ENCODE measurements at regions not wholly inside any gene's neighbourhood (a gene's known extent, or its start where the extent isn't known, plus 50 kb on each side); places are given as distances from the start of the nearest gene placed in this dataset.

- no peaks in the 10 kb centered on the region for H4K20me1 ChIP-seq (replicated peaks; ENCODE audit: control insufficient read depth, insufficient read depth, low read length)
- no peak for DNase-seq (ENCODE audit: extremely low read depth in 1 of 4, low spot score in 3 of 4)
- H3K36me3 ChIP-seq (ENCODE audit: control insufficient read depth, insufficient read depth, low read length): no peaks in the 10 kb centered on the region
- POLR2A ChIA-PET: no interaction called here
- CTCF ChIA-PET (ENCODE audit: low intra/inter-chr PET ratio): no interaction called here
- intact Hi-C loops (cut with micrococcal nuclease) (no loop called here), in situ Hi-C loops (cut with MboI) (no loop called here)
- H3K9ac ChIP-seq (ENCODE audit: insufficient read depth in 1 of 2, low read depth in 2 of 2, low read length in 2 of 2): no peak overlapping the region
- no peak for FAIRE-seq
- no peak overlapping the region for H2AFZ ChIP-seq (ENCODE audit: low read depth, low read length)
- no peaks in the 10 kb centered on the region for H3K27me3 ChIP-seq (ENCODE audit: control insufficient read depth in 2 of 2, insufficient read depth in 2 of 2, low read length in 2 of 2)
- no TSS peak for BruUV-seq (replicated peaks)
- H3K9me3 ChIP-seq (replicated peaks; ENCODE audit: control insufficient read depth, insufficient read depth, low read depth, low read length): no peaks in the 10 kb centered on the region
- no peak overlapping the region for H3K4me3 ChIP-seq
- WGBS (ENCODE audit: insufficient coverage, low coverage, missing lambda C conversion rate): 3% methylated on average over 3 of the region's 3 CpGs
- TF ChIP-seq HES1 (IDR thresholded peaks at IDR 0.05; ENCODE audit: low read depth) (no peak), ZBTB34 (CRISPR knock-in tag; IDR thresholded peaks at IDR 0.05) (no peak), RNF2 (IDR thresholded peaks at IDR 0.05) (no peak), ZEB2 (IDR thresholded peaks at IDR 0.05) (no peak), PCBP2 (IDR thresholded peaks at IDR 0.05; ENCODE audit: low read depth, low read length, poor library complexity, severe bottlenecking) (no peak), NFRKB (IDR thresholded peaks at IDR 0.05; ENCODE audit: low read depth) (no peak), RBM25 (IDR thresholded peaks at IDR 0.05; ENCODE audit: low read depth, low read length, severe bottlenecking) (no peak), E2F3 (CRISPR knock-in tag; IDR thresholded peaks at IDR 0.05) (no peak), ZBTB12 (CRISPR knock-in tag; IDR thresholded peaks at IDR 0.05) (no peak), RBM22 (IDR thresholded peaks at IDR 0.05; ENCODE audit: low read depth, low read length, poor library complexity, severe bottlenecking) (no peak), RAD51 (IDR thresholded peaks at IDR 0.05; ENCODE audit: borderline replicate concordance, low read depth) (no peak), EHMT2 (IDR thresholded peaks at IDR 0.05) (no peak), TAL1 (IDR thresholded peaks at IDR 0.05) (no peak), SAP30 (IDR thresholded peaks at IDR 0.05; ENCODE audit: borderline replicate concordance, insufficient read depth, low read depth, low read length, poor library complexity, severe bottlenecking) (no peak), MITF (IDR thresholded peaks at IDR 0.05) (no peak), ETV1 (tag; conservative IDR thresholded peaks at IDR 0.05; ENCODE audit: low read depth) (no peak)
- no peaks in the 10 kb centered on the region for H3K79me2 ChIP-seq (ENCODE audit: control insufficient read depth, insufficient read depth, low read length)
- H3K4me1 ChIP-seq (replicated peaks in 1 of 2; ENCODE audit: control insufficient read depth in 2 of 2, insufficient read depth in 2 of 2, low read length in 2 of 2): no peaks in the 10 kb centered on the region
- no peaks in the 10 kb centered on the region for H3K9me1 ChIP-seq (ENCODE audit: control insufficient read depth, insufficient read depth, low read length)
- no peak overlapping the region for H3K4me2 ChIP-seq (ENCODE audit: insufficient read depth, low read length)
- H3K27ac ChIP-seq (ENCODE audit: extremely low read depth, low read depth, low read length): no peak overlapping the region
- ATAC-seq: no peak
Observed at GRCh38 chr1:217053676-217054075, 330.4 kb upstream of the ESRRG start.
